ENCODE measurements at regions not wholly inside any gene's neighbourhood (a gene's known extent, or its start where the extent isn't known, plus 50 kb on each side); places are given as distances from the start of the nearest gene placed in this dataset.

DNA sequence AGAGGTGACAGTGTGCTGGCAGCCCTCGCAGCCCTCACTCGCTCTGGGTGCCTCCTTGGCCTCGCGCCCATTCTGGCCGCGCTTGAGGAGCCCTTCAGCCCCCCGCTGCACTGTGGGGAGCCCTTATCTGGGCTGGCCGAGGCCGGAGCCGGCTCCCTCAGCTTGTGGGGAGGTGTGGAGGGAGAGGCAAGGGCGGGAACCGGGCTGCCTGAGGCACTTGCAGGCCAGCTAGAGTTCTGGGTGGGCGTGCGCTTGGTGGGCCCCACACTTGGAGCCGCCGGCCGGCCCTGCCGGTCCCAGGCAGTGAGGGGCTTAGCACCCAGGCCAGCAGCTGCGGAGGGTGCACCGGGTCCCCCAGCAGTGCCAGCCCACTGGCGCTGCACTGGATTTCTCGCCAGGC is 1480.9 kb upstream of the SLC39A10 start:
- no peak for DNase-seq

- DNase-seq: no peak
Observed at GRCh38 chr2:194166818-194167217, 1490.2 kb upstream of the SLC39A10 start.

DNA sequence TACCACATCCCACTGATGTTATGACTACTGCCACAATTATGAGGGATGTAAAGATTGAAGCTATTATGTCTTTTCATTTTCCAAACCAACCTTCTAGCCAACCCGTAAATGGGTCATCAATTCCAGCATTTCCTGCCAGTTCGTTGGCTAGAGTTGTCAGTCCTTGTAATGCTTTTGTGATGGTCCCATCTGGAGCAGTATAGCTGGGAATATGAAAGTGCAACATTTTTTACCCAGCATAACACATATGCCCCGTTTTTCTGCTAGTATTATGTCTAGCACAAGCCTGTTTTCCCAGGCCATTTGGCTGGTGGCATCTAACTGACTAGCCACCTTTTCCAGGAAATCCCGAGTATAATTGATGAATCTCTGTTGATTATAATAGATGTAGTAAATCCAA is 1501.6 kb upstream of the SLC39A10 start:
- DNase-seq: no peak

DNA sequence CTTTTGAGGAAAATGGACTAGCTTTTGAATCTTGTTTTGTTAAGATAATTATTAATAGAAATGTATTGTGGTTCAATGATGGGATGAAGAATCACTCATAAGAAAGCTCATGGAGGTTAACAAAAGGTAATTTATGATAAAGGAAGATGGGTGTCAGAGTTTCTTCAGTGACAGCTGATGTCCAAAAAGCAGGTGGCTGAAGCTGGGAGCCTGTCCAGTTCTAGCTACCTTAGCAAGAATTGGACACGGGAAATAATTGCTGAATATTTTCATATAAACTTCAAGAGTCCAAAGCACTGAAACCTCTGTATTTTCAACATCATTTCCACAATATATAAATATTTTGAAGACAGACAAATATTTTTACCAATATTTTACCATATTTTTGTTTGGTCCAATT is 1505.8 kb upstream of the SLC39A10 start:
- DNase-seq: no peak

- no peak for DNase-seq
Observed at GRCh38 chr2:194135463-194135862, 1521.6 kb upstream of the SLC39A10 start.

GRCh38 chr2:194128810-194129209 is 1528.2 kb upstream of the SLC39A10 start:
- no peak for DNase-seq

DNA sequence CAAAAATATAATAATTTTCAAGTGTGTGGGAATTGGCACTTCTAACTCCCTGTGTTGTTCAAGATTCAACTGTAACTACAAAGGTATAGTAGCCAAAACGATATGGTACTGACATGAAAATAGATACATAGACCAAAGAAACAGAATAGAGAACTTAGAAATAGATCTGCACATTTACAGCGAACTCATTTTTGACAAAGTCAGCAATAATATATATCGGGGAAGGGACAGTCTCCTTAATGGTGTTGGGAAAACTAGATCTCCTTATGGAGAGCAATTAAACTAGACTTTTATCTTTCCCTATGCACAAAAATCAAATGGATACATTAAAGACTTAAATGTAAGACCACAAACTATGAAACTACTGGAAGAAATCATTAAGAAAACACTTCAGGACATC is 1530.6 kb upstream of the SLC39A10 start:
- DNase-seq: no peak

- no peak for DNase-seq
Observed at GRCh38 chr2:194116861-194117260, 1540.2 kb upstream of the SLC39A10 start.

GRCh38 chr2:194105358-194105757 is 1551.7 kb upstream of the SLC39A10 start:
- DNase-seq: no peak

DNA sequence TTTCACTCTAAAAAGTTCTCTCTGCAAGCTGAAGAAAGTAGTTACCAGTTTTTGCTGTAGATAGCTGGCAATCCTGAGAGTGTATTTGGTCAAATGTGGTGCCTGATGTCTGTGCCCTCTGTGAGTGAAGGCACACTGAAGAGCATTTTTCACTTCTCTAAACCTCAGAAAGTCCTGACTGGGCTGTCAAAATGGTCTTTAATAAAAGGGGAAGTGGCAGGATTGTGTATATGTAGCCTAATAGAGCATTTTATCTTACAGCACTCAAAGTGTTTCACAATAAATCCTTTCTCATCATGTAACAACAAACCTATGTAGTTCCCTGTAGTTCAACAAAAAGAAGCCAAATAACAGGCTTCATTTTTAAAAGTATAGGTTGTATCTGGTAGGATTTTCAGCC is 1552.3 kb upstream of the SLC39A10 start:
- no peak for DNase-seq

GRCh38 chr2:194103941-194104659 is 1552.9 kb upstream of the SLC39A10 start:
- no peak for DNase-seq

- no peak for DNase-seq
Observed at GRCh38 chr2:194102546-194102945, 1554.5 kb upstream of the SLC39A10 start.

GRCh38 chr2:194100201-194100600 is 1556.8 kb upstream of the SLC39A10 start:
- DNase-seq: no peak

GRCh38 chr2:194096402-194096801 is 1560.6 kb upstream of the SLC39A10 start:
- no peak for DNase-seq

DNA sequence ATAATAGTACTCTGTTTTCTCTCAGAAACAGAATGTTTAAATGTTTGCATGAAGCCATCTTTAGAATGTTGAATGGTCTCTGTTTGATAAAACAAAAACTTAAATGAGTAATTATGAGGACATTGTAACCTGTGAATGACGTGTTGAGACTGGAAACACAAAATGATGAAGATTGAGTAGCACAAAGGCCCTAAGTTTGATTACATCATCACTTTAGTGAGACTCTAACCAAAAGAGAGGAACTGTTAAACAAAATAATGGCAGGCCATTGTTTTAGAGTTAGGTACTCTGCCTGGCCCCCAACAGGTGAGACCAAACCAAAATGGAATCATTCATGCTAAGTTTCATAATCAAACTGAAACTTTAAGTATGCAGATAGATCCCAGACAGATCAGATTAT is 1561.7 kb upstream of the SLC39A10 start:
- no peak for DNase-seq

DNA sequence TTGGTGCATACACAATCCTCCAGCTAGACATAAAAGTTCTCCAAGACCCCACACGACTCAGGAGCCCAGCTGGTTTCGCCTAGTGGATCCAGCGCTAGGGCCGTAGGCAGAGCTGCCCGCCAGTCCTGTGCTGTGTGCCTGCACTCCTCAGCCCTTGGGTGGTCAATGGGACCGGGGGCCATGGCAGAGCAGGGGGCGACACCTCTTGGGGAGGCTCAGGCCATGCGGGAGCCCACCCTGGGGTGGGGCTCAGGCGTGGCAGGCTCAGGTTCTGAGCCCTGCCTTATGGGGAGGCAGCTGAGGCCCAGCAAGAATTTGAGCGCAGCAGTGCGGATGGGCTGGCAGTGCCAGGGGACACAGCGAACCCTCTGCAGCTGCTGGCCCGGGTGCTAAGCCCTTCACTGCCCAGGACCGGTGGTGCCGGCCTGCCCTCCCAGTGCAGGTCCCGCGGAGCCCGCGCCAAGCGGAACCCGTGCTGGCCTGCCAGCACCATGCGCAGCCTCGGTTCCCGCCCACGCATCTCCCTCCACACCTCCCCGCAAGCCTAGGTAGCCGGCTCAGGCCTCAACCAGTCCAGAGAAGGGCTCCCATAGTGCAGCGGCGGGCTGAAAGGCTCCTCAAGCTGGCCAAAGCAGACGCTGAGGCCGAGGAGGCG is 1566.6 kb upstream of the SLC39A10 start:
- no peak for DNase-seq

DNA sequence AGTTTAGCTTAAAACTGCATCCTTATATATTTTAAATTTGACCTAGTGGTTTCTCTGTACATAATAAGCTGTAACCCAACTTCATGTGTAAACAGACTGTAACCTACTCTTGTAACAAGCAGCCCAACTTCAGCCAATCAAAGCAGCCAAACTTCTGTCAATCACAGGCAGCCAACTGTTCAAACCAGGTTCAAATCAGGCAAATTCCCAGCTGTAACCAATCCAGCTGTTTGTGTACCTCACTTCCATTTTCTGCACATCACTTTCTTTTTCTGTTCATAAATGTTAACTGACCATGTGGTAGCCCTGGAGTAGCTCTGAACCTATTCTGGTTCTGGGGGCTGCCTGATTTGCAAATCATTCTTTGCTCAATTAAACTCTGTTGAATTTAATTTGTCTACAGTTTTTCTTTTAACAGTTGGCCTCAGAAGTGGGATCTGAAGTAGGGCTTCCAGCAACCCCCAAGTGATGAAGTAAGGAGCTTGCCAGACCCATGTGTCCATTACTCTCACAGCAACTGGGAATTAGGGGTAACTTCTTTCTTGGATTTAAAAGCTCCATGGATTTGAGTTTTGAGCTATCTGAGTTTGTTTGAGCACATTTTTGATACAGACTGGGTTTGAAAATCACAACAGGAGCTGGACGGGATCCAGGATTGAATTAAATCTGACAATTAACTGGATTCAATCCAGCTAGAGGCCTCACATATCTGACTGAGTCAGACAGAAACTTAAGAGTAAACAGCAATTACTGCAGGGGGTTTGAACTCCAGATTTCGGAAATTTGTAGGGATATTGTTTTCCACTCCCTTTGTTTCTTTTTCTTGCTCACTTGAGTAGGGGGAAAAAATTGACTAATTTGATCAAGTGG is 1569.7 kb upstream of the SLC39A10 start:
- DNase-seq: no peak

DNA sequence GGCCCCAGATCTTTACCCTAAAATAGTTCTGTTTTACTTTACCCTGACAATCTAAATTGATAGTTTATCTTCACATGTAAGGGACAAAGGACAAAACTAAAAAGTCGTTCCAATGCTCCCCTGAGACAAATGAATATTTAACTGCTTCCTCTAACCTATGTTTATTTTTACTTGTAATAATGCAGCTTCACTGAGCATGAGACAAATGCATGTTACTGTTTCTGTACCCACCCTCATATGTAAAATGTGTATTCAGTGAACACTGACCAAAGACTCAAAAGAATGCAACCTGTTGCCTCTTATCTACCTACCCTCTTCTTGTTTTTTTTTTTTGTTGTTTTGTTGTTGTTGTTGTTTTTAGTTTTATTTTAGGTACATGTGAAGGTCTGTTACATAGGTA is 1570.9 kb upstream of the SLC39A10 start:
- no peak for DNase-seq

DNA sequence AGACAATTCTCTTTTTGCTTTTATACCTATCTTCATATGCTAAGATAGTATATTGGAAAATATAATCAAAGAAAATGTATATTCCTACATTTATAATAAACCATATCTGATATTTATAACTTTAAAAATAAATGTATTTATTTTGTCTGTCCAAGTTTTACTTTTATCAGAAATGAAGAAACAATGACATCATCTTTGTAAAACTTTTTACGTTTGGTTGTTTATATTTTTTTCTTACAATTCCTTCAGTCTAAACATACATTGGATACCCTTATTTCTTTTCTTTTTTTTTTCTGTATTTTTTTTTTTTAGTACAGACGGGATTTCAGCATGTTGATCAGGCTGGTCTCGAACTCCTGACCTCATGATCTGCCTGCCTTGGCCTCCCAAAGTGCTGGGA is 1577.0 kb upstream of the SLC39A10 start:
- no peak for DNase-seq

DNA sequence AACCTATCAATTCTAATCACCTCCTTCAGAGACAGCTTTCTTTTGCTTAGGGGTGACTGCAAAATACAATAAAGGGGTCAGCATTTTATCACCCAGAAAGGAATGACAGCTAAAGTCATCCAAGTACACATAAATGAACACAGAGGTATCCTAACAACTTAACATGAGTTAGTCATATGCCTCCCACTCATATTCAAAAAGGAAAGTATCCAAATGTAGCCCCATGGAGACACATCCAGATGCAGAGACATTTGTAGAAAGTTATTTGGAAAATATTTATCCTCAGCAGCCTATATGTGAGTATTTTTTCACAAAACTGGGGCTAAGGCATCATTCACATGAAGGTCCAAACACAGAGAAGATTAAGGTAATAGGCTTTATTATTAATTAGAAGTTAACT is 1579.7 kb upstream of the SLC39A10 start:
- DNase-seq: no peak

DNA sequence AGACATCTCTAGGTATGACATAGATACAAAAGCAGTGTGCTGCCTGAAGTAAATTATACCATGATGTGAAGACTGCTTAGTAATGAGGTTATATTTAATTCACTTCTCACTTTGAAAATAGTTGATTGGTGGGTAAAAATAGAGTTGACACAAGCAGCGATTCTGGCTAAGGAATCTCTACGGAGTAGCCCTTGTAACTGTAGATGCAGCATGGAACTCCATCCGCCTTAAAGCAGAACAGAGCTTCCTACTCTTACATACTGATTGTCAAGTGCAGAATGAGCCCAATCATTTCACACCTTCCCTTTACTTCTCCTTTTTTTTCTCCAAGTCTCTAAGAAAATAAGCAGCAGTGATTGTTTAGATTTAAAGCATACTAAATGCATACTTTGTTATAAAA is 1594.6 kb upstream of the SLC39A10 start:
- no peak for DNase-seq

GRCh38 chr2:194060269-194060668 is 1596.8 kb upstream of the SLC39A10 start:
- DNase-seq: no peak

GRCh38 chr2:194054313-194054712 is 1602.7 kb upstream of the SLC39A10 start:
- DNase-seq: no peak

- DNase-seq: no peak
Observed at GRCh38 chr2:194044321-194044720, 1612.7 kb upstream of the SLC39A10 start.

All from activated CD4-positive, alpha-beta T cell treated with anti-CD3 and anti-CD28 coated beads for 4 hours (primary cell).